Activated CD8-positive, alpha-beta T cell treated with anti-CD3 and anti-CD28 coated beads for 36 hours (primary cell): ENCODE measurements at regions not wholly inside any gene's neighbourhood (a gene's known extent, or its start where the extent isn't known, plus 50 kb on each side); places are given as distances from the start of the nearest gene placed in this dataset.
"Not testable (repeated sequence)": the region's sequence is repeated elsewhere in the genome, so short reads cannot be mapped to it uniquely, and the experiment has no call there.

Experiments
- ATAC-seq: fragments of 200-7000 bp; cut with Tn5 transposase; one replicate; pipeline ENCODE4 v1.10.0; 2021; ENCODE audit warnings: mild to moderate bottlenecking, moderate library complexity
- CTCF ChIA-PET: fragments of 350-600 bp; sonication (Branson Sonifier 250); formaldehyde crosslinking; loops from one replicate; lab custom pipeline; 2021; ENCODE audit warnings: antibody characterized with exemption; lab: Charles Lee
- POLR2A ChIA-PET: fragments of 350-600 bp; sonication (Branson Sonifier 250); formaldehyde crosslinking; loops from one replicate; lab custom pipeline; 2021; ENCODE audit warnings: antibody characterized with exemption; lab: Charles Lee
- DNase-seq: peaks from one replicate; pipeline ENCODE4 v3.0.0-alpha.2; 2020
- H3K27ac Mint-ChIP-seq: one replicate; pipeline ENCODE4 v1.8.0; 2021; ENCODE audit warnings: mild to moderate bottlenecking, mixed read lengths
- H3K27me3 Mint-ChIP-seq: one replicate; pipeline ENCODE4 v1.8.0; 2021; ENCODE audit warnings: mixed read lengths
- H3K36me3 Mint-ChIP-seq: one replicate; pipeline ENCODE4 v1.8.0; 2021; ENCODE audit warnings: low read depth, mixed read lengths
- H3K4me1 Mint-ChIP-seq: one replicate; pipeline ENCODE4 v1.8.0; 2021; ENCODE audit warnings: low read depth, mixed read lengths
- H3K4me3 Mint-ChIP-seq: one replicate; pipeline ENCODE4 v1.8.0; 2021; ENCODE audit warnings: mild to moderate bottlenecking, moderate library complexity, mixed read lengths
- H3K9me3 Mint-ChIP-seq: one replicate; pipeline ENCODE4 v1.8.0; 2021; ENCODE audit warnings: mixed read lengths
- CTCF ChIP-seq: fragments of 200-600 bp; IDR thresholded peaks from one replicate; pipeline ENCODE4 v1.8.0; 2022; ENCODE audit warnings: antibody characterized with exemption, mild to moderate bottlenecking
- intact Hi-C: fragments of 100-400 bp; cut with micrococcal nuclease; formaldehyde crosslinking; loops from one replicate; pipeline ENCODE4 v1.10.0; 2022

GRCh38 chr5:12870872-12871539 lies 966.8 kb upstream of the CTNND2 start:
- Mint-ChIP-seq H3K27me3 (no peaks in the 10 kb centered on the region), H3K36me3 (no peaks in the 10 kb centered on the region), H3K4me3 (no peak overlapping the region), H3K9me3 (peaks cover 17% of the 10 kb centered on the region), H3K4me1 (peaks cover 3% of the 10 kb centered on the region), H3K27ac (no peak overlapping the region)
- intact Hi-C loops, result no loop called here
- DNase-seq (no peak), ATAC-seq (no peak)
- TF ChIP-seq CTCF, result no peak
- ChIA-PET CTCF (interaction anchor here (1.4 kb wide), 1 partner anchor 26 kb away, joined by 3 read pairs; no protein-coding TSS in a partner anchor), POLR2A (no interaction called here)

GRCh38 chr5:12865529-12865928 lies 961.3 kb upstream of the CTNND2 start:
- TF ChIP-seq CTCF, result no peak
- ATAC-seq (no peak), DNase-seq (no peak)
- intact Hi-C loops, result no loop called here
- no peak overlapping the region for H3K27ac Mint-ChIP-seq
- H3K4me3 Mint-ChIP-seq, result no peak overlapping the region
- peaks cover 7% of the 10 kb centered on the region for H3K9me3 Mint-ChIP-seq
- no peaks in the 10 kb centered on the region for H3K4me1 Mint-ChIP-seq
- ChIA-PET CTCF (no interaction called here), POLR2A (no interaction called here)
- H3K36me3 Mint-ChIP-seq, result no peaks in the 10 kb centered on the region
- no peaks in the 10 kb centered on the region for H3K27me3 Mint-ChIP-seq

- no peak for TF ChIP-seq CTCF
- Mint-ChIP-seq H3K27ac (no peak overlapping the region), H3K27me3 (no peaks in the 10 kb centered on the region), H3K36me3 (no peaks in the 10 kb centered on the region), H3K4me3 (no peak overlapping the region), H3K4me1 (no peaks in the 10 kb centered on the region), H3K9me3 (no peaks in the 10 kb centered on the region)
- CTCF ChIA-PET, result no interaction called here
- no peak for ATAC-seq
- POLR2A ChIA-PET, result no interaction called here
- intact Hi-C loops, result no loop called here
- DNase-seq, result no peak
Observed at GRCh38 chr5:12861886-12862654, 957.8 kb upstream of the CTNND2 start.

GRCh38 chr5:12856105-12856504 lies 951.9 kb upstream of the CTNND2 start:
- ATAC-seq, H3K4me1 Mint-ChIP-seq, DNase-seq, CTCF ChIA-PET, H3K27ac Mint-ChIP-seq, intact Hi-C loops, H3K9me3 Mint-ChIP-seq, POLR2A ChIA-PET, H3K4me3 Mint-ChIP-seq, H3K36me3 Mint-ChIP-seq, H3K27me3 Mint-ChIP-seq: not testable (repeated sequence)

- Mint-ChIP-seq H3K9me3 (peaks cover 9% of the 10 kb centered on the region), H3K27me3 (no peaks in the 10 kb centered on the region), H3K36me3 (no peaks in the 10 kb centered on the region), H3K27ac (no peak overlapping the region), H3K4me3 (no peak overlapping the region), H3K4me1 (no peaks in the 10 kb centered on the region)
- ChIA-PET CTCF (no interaction called here), POLR2A (no interaction called here)
- ATAC-seq (no peak), DNase-seq (no peak)
- intact Hi-C loops, result no loop called here
- no peak for TF ChIP-seq CTCF
Observed at GRCh38 chr5:12854386-12854785, 950.1 kb upstream of the CTNND2 start.
